Stimulated activated CD8-positive, alpha-beta memory T cell treated with anti-CD3 and anti-CD28 coated beads, Interleukin-7, amount 100 ng/mL, for 1 hour (primary cell): ENCODE measurements at regions not wholly inside any gene's neighbourhood (a gene's known extent, or its start where the extent isn't known, plus 50 kb on each side); places are given as distances from the start of the nearest gene placed in this dataset.
"Not testable (repeated sequence)": the region's sequence is repeated elsewhere in the genome, so short reads cannot be mapped to it uniquely, and the experiment has no call there.

Experiments used
- DNase-seq, 2 donors: peaks; one replicate each; pipeline ENCODE4 v3.0.0-alpha.2; 2020; ENCODE audit warnings: low read depth in 2 of 2

DNA sequence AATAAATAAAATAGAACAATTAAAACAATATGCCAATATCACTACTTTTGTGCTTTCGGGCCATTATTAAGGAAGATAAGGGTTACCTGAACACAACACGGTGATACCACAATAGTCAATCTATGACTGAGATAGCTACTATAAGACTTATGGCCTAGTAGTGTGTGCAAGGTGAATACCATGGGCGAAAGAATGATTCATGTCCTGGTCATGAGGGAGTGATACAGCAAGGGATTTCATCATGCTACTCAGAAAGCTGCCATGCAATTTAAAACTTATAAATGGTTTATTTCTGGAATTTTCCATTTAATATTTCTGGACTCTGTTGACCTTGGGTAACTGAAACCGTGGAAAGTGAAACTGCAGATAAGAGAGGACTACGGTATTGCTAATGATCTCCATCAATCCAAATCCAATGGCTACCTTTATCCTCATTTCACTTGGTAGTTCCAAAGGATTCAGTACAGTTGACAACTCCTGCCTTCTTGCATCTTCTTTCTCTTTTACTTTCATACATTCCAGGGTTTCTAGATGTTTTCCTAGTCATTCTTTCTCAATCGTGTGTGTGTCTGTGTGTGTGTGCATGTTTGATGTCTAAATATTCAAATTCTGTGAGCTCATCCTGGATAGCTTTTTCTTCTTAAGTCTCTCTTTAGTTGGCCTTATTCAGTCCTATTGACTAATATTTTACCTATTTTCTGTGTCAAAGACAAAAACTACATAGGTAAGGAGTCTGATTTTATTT, 100.5 kb upstream of the MAGI2 start:
- DNase-seq: no peak

DNA sequence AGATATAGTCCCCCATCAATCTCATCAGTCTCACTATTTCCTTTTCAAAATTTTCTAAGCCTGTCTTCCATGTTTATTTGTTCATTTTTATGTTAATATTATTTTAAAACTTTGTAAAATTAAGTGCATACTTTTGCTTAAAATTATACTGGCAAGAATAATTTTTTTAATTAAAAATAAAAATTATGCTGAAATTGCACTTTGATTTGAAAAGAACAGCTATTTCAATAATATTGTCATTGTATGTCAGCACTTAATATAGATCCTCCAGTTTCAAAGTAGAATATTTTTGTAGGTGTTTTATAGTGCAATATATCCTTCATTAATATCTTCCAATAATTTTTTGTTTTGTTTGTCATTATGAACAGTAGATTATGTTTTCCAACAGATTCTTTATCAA, 99.0 kb upstream of the MAGI2 start:
- no peak for DNase-seq

DNA sequence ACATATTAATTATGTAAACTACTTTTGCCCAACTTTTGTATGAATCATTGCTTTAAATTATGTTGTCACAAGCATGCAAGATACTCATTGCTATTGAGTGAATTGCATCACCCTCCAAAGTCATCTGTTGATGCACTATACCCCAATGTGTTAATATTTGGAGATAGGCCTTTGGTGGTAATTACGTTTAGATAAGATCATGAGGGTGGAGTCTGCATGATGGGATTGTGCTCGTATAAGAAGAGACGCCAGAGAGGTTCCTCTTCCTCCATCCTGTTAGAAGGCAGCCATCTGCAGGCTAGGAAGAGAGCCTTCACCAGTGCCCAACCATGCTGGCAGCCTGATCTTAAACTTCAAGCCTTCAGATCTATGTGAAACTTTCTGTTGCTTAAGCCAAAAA, 95.3 kb upstream of the MAGI2 start:
- no peak for DNase-seq

DNA sequence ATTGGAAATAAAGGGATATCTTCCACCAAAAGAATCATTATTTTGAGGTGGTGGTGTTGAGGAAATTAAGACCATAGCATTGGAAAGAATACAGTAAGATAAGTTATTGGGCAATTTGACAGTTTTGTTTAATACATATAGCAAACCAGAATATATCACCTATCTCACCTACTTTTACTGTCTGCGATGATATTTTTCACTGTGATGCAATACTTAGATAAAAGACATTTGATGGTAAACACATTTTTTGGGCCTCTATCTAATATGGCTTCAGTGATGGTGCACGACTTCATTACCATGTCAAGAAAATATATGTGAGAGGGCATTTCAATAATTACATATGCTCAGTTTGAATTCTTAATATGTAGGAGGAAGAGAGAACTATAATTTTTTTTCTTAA, 93.7 kb upstream of the MAGI2 start:
- no peak for DNase-seq

DNA sequence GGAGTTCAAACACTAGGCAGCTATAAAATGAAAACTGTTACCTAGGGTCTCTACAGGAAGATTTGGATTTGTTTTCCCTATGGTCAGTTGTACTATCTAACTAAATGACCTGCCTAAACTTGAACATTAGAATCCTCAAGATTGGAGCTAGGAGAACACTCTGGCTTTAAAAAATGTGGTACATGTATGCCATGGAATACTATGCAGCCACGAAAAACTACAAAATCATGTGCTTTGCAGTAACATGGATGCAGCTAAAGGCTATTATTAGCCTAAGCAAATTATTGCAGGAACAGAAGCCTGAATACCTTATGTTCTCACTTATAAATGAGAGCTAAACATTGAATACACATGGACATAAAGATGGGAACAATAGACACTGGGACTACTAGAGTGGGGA, 87.1 kb upstream of the MAGI2 start:
- DNase-seq: no peak

DNA sequence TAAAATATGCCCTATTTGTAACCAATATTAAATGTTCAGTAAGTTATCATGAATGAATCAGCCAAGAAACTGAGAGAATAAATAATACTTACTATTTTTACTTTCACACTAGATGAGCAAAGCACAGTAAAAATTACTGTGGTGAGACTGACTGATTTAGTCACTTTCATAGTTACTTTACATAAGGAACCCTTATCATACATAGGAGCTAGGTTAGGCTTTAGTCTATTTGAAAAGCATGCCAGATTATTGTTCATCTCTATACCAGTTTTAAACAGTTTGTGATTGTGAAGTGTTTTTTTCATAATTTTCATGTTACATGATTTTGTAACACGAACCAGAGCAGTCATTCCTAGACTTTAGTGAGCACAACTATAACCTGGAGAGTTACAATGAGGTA, 80.7 kb upstream of the MAGI2 start:
- no peak for DNase-seq

DNA sequence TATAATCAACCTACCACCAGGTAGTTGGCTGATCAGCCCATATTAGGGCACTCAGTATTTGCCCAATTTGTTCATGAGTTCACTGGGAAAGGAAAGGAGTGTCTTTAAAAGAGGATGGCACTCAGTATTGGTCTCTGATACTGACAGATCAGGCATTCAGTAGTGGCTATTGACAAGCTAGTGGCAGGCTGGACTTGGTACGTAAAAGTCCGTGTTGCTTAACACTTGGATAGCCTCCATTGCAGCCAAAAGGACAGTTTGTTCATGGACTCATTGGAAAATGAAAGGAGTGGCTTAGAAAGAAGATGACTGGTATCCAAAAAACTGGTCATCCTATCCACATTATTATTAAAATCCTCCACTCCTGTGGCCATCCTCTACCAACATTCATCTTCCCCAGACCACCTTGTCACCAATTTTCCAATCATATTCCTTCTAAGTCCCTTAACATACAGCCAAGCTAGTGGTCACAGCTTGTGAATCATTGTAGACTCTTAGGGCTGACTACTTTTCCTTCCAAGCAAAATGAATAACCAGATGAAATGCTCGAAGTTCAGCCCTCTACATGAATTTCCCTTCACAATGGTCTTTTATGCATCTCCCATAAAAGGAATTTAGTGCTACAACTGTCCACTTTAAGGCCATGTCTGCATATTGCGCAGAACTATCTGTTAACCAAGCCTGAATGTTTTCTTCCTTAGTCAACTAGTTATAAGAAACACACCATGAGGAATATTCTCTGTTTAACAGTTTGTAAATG, 78.6 kb upstream of the MAGI2 start:
- DNase-seq: no peak

DNA sequence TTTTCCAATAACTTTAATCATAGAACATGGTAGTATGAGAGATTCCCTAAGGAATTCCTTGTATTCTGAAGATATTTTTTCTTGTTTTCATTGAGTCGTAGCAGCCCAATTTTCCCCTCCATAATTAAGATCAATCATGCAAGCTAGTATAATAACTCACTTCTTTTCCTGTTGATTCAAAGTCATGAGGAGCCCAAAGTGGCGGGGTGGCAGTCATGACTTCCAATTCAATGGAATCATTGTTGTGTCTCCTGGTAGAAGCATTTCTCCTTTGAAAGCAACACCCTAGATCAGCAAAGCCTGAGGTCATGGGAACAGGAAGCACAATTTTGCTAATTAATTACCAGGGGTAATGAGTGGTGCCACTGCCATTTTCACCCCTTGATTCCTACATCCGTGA, 77.6 kb upstream of the MAGI2 start:
- no peak for DNase-seq

DNA sequence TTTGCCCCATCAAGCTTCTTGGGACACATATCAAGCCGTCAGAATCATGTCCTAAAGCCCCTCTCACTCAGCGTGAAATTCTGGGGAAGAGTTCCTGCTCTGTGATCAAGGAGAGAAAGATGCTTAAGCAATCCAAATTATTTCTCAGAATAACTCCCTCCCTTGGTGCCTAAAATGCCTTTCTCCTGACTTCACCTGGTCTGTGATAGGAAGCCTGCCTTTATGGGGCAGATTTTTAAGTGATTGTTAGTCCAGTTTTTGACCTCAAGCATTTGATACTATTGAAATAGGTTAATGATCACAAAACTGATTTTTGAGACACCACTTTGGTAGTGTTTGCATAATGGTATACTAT, 76.4 kb upstream of the MAGI2 start:
- DNase-seq: no peak

DNA sequence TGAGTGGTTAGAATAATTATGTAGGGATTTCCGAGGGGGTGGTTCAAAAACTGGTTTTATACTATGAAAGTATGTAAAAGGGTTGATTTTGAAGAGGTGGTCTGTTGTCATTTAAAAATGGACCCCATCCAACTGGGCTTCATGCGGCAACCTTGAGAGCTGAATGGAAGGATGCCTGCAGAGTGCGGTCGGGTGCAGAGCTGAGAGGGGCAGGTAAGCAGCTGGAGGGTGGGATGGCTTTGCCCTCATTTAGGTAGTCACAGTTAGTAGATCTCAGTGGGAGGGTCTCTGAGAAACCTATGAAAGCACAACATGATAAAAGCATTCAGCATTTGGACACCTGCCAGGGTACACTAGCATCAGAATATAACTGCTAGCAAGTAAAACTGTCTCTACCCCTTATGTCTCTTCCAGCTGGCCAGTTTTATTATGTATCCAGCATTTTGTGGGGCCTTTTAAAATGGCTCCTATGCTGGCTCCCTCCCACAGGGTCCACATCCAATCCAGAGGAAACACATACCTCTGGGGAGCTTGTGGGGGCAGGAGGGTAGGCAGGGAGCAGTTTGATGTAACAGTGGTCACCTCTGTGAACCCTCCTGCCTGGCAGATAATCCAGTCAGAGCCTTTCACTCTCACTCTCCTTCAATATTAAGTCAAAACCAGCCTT, 75.9 kb upstream of the MAGI2 start:
- DNase-seq: no peak

DNA sequence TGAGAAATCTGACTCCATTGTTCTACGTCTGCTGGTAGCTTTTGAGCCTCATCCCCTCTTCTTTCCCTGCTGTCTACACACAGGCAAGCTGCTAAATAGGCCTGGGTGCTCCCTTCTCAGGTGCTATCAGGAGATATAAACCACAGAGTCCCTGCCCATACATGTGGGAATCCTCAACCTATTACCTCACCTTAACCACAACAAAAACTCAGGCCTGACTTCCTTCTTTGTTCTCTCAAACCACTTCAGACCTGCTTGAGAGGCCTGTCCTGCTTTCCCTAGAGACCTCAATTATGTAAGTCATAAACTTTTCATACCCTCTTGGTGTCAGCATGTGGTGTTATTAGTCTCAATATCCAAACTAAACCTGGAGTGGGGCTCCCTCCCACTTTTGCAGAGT, 75.0 kb upstream of the MAGI2 start:
- DNase-seq: no peak

DNA sequence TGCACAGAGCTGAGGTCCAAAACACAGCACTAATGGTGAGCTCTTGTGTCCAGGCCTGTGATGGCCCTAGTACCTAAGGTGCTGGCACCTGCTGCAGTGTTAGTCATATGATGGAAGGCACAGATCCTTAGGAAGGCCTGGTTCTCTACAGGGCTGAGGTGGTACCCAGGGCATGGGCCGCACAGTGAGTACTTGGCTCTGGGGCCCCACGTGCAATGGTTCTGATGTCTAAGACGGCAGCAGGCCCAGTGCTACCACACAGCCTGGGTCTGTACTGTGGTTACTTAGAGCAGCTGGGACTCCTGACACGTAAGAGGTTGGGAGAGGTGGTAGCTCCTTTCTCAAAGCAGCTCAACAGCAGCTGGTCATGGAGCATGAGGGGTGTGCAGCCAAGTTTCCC, 70.6 kb upstream of the MAGI2 start:
- no peak for DNase-seq

DNA sequence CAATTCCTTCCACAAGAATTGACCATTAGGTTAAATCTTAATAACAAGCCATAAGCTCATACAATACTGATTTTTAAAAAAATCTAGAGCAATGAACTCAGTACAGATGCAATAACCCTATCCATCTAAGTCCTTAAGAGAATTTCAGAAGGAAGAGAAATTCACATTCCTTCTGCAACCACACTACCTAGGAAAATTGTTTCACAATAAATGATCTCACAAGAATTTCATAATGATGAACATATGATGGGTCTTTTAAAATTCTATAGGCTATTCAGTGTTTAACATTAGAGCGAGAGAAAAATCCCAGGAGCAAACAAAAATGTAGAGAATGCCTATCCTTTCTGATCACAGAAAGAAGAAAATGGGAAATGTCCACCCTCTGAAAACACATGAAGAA, 70.0 kb upstream of the MAGI2 start:
- DNase-seq: no peak

DNA sequence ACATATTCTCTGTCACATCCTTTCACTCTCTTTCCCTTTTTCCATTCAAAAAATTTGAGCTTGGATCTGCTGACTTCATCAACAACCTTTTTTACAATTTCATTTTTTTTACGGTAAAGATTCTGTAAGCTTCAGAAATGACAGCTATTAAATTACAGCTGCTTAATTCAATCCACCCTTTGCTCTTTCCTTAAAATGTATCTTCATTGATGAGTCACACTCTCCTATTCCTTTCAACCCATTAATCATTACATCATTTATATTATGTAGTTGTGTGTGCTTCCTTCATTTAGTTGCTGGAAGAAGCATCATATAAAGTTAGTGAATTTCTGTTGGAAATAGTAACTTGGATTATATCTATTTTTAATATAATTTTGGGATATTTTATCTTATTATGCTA, 67.1 kb upstream of the MAGI2 start:
- DNase-seq: no peak

DNA sequence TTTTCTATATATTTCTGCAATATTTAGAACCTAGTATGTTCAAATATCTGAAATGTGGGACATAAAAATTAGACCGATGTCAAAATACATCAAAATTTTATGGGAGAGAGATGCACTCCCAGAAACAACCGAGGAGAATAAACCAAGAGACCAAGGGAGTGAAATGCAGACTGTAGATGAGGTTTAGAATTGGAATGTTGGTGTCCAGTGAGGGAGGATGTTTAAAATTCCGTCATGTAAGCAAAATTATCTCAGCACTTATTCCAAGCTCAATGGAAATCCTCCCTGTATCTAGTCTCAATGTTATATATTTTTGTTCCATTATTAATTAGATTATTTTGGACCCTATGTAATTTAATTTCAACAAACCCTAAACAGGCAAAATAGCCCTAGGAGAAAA, 61.9 kb upstream of the MAGI2 start:
- no peak for DNase-seq

DNA sequence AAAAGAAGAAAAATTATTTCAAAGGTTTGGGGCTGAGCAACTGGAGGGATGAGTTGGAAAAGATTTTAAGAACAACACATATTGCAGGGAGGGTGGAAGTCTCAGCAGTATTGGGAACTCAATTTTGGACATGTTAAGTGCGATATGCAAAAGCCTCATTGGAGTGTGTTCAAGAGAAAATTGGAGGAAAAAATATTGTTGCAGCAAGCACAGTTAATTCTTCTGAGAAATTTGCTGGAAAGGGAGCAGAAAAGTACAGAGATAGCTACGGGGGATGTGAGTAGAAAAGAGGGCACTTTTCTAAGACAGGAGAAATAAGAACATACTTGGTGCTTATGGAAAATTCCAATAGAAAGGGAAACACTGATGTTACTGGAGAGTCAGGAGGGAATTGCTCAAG, 59.8 kb upstream of the MAGI2 start:
- no peak for DNase-seq

DNA sequence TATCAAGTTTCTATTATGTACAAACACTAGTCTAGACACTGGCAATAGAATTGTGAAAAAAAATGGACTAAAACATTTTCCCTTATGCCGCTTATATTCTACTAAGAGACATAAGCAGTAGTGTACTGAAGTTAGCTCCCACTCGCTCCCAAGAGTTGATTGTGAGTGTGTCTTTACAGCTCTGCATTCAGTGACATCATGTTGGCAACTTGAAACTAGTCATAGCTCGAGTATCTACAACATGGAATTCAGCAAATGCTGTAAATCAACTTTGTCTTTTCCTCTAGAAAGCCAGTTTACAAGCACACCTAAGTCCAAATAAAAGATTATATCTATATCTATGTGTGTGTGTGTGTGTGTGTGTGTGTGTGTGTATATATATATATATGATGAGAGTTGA, 58.8 kb upstream of the MAGI2 start:
- DNase-seq: no peak

DNA sequence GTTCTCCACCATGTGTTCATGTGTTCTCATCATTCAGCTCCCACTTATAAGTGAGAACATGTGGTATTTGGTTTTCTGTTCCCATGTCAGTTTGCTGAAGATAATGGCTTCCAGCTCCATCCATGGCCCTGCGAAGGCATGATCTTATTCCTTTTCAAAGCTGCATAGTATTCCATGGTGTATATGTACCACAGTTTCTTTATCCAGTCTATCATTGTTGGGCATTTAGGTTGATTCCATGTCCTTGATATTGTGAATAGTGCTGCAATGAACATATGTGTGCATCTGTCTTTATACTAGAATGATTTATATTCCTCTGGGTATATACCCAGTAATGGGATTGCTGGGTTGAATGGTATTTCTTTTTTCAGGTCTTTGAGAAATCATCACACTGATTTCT, 57.6 kb upstream of the MAGI2 start:
- DNase-seq: not testable (repeated sequence)

DNA sequence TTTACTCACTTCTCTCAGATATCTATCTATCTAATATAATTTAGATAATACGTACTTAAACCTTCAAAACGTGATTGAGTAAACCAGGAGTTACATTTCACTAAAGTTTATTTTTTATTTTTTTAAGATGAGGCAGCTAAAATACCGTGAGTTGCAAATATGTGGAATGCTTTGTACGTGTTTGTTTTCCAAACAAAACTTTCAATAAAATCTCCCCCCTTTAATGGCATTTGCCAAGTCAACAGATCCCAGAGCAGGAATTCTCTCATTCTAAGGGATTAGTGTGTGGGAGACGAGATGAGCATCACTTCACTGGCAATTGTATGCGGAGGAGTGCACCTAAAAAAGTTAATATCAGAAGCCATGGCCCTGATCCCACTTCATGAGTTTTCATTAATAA, 53.7 kb upstream of the MAGI2 start:
- DNase-seq: no peak

DNA sequence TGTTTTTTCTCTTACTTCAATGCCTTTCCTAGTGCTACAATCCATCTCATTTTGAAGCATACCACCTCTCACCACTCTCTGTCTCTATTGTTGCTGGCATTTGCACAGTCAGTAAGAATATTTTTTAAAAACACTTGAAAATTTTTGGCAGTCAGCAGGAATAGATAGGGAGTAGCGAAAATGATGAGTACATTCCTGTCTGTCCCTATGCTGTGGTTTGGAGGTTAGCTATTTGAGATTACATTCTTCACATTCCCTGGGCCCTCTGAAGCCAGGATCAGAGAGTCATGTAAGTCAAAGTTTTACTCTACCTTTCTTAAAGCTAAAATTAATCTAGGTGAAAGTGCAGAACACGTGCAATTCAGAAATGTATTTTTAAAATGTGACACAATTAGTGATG, 53.0 kb upstream of the MAGI2 start:
- DNase-seq: no peak

DNA sequence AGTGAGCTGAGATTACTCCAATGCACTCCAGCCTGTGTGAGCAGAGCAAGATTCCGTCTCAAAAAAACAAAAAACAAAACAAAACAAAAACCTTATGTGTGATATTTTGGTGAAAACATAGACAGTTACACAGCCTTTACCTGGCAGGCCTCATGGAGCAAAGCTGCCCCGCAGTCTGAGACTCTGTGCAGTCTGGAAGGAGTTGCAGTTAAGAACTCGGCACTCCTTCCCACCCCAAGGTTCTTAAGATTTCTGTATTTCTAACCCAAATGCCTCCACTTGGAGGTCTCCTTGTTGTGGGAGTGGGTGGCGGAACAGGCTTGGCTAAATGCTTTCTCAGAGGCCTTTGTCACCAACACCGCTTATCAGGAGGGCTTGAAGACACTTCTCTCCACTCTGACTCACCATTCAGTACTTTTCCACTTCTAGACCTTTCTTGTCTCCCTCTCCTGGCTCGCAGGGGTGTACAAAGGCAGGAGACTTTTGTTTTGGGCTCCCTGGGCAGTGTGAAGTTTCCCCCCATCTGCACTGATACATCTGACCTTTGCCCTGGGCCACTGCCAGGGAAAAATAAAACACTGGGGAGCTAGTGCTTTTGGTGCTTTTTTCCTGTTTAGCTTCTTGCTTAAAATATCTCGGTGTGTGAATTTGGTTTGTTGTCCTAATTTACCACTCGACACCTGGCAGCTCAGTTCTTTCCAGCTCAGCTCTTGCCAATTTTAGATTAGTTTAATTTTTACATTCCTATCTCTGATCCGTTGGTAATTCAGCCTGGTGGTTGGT, 51.3 kb upstream of the MAGI2 start:
- no peak for DNase-seq
